ENCODE measurements at regions not wholly inside any gene's neighbourhood (a gene's known extent, or its start where the extent isn't known, plus 50 kb on each side); places are given as distances from the start of the nearest gene placed in this dataset.
"Not testable (repeated sequence)": the region's sequence is repeated elsewhere in the genome, so short reads cannot be mapped to it uniquely, and the experiment has no call there.

DNA sequence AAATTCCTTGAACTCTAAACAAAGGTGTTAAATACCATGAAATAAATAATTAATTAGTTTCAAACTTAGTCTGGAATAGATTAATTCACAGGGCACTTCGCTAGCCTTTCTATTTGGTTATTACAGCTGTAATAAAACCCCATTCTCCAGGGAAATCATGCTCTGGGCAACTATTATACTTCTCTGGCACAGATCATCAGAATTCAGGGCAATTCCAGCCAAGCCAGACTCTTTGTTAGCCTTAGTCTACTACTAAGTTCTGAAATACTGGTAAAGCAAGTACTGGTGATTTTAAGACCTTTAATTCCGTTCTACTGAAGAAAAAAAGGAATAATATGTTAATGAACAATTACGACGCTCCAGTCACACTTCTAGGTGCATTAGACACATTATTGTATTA, 123.4 kb upstream of the PDE1A start:
- intact Hi-C loops (cut with DNase I): no loop called here
- no peaks in the 10 kb centered on the region for H3K9me3 ChIP-seq
- H3K4me3 ChIP-seq: no peak overlapping the region
- H3K36me3 ChIP-seq: no peaks in the 10 kb centered on the region
- 90 to 96% (median 90%) methylated on average over 4 of the region's 4 CpGs for WGBS, 4 donors
- peaks cover 0 to 21% (median 8%) of the 10 kb centered on the region in 12 donors for H3K4me1 ChIP-seq
- no peak for ATAC-seq
- no peak overlapping the region for H3K27ac ChIP-seq
- no peaks in the 10 kb centered on the region for H3K27me3 ChIP-seq
- TF ChIP-seq, protein P1, sequence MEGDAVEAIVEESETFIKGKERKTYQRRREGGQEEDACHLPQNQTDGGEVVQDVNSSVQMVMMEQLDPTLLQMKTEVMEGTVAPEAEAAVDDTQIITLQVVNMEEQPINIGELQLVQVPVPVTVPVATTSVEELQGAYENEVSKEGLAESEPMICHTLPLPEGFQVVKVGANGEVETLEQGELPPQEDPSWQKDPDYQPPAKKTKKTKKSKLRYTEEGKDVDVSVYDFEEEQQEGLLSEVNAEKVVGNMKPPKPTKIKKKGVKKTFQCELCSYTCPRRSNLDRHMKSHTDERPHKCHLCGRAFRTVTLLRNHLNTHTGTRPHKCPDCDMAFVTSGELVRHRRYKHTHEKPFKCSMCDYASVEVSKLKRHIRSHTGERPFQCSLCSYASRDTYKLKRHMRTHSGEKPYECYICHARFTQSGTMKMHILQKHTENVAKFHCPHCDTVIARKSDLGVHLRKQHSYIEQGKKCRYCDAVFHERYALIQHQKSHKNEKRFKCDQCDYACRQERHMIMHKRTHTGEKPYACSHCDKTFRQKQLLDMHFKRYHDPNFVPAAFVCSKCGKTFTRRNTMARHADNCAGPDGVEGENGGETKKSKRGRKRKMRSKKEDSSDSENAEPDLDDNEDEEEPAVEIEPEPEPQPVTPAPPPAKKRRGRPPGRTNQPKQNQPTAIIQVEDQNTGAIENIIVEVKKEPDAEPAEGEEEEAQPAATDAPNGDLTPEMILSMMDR (IDR thresholded peaks at IDR 0.05): no peak
- no peak for TF ChIP-seq POLR2A (IDR thresholded peaks at IDR 0.05)
- no peak for DNase-seq

DNA sequence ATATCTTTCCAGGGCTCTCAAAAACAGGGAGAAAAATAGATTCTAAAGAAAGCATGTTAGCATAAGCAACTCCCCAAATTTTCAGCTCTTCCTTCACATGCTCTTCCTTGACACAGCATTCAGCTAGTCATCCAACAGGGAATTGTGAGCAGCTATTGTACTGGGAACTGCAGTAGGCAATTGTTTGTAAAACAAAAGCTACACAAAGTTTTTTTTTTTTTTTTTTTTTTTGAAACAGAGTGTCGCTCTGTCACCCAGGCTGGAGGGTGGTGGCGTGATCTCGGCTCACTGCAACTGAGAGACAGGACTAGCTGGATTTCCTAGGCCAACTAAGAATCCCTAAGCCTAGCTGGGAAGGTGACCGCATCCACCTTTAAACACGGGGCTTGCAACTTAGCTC, 125.4 kb upstream of the PDE1A start:
- H3K27me3 ChIP-seq; H3K9me3 ChIP-seq; ATAC-seq; H3K4me3 ChIP-seq; intact Hi-C loops (cut with DNase I); H3K27ac ChIP-seq; DNase-seq; H3K36me3 ChIP-seq: not testable (repeated sequence)
- H3K4me1 ChIP-seq: peaks cover 0 to 21% (median 8%) of the 10 kb centered on the region in 12 donors
- 83 to 94% (median 92%) methylated on average over 5 of the region's 5 CpGs for WGBS, 4 donors

DNA sequence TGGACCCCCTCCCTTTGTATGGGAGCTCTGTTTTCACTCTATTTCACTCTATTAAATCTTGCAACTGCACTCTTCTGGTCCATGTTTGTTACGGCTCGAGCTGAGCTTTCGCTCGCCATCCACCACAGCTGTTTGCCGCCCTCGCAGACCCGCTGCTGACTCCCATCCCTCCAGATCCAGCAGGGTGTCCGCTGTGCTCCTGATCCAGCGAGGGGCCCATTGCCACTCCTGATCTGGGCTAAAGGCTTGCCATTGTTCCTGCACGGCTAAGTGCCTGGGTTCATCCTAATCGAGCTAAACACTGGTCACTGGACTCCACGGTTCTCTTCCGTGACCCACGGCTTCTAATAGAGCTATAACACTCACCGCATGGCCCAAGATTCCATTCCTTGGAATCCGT, 125.9 kb upstream of the PDE1A start:
- intact Hi-C loops (cut with DNase I); H3K4me3 ChIP-seq; H3K9me3 ChIP-seq; DNase-seq; ATAC-seq; H3K36me3 ChIP-seq; H3K27ac ChIP-seq; H3K27me3 ChIP-seq: not testable (repeated sequence)
- peaks cover 0 to 16% (median 8%) of the 10 kb centered on the region in 12 donors for H3K4me1 ChIP-seq
- 96 to 98% (median 97%) methylated on average over 15 to 16 of the region's 16 CpGs for WGBS, 4 donors

DNA sequence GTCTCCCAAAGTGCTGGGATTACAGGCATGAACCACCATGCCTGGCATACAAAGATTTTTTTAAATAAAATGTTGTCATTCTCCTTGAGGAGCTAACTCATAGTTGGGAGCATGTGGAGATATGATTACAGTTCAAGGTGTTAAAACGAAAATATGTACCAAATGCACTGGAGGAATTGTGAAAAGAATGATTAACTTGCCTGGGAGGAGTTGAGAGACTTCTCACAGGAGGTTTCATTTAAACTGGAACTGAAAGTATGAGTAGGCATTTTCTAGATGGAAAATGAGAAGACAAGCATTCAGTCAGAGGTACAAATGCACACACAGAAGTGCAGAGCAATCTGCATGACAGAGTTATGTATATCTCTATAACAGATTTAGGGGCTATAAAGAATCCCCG, 126.6 kb upstream of the PDE1A start:
- no peak for ATAC-seq
- H3K9me3 ChIP-seq: no peaks in the 10 kb centered on the region
- no peak for TF ChIP-seq POLR2A (IDR thresholded peaks at IDR 0.05)
- TF ChIP-seq, protein P1 (IDR thresholded peaks at IDR 0.05): no peak
- intact Hi-C loops (cut with DNase I): no loop called here
- H3K4me3 ChIP-seq: no peak overlapping the region
- no peaks in the 10 kb centered on the region for H3K36me3 ChIP-seq
- H3K27me3 ChIP-seq: no peaks in the 10 kb centered on the region
- H3K27ac ChIP-seq: no peak overlapping the region
- no peak for DNase-seq
- WGBS, 4 donors: 85 to 93% (median 86%) methylated on average over 2 of the region's 2 CpGs
- peaks cover 0 to 11% (median 4%) of the 10 kb centered on the region in 12 donors for H3K4me1 ChIP-seq

DNA sequence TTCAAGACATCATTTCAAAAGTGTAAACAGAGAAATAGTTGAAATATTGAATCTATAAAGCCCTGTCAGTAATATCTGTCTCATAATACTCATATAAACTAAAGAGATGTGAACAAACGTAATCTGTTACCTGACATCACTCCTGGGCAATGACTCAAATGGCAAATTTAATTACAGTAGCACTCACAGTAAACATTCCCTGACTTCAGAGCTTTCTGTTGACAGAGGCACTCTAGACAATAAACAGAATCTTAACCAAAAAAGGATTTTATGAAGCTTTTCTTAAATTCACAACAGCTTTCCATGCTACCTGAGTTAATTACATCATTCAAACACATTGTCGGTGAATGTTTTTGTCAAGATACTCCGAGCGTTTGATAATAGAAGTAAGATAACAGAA, 128.1 kb upstream of the PDE1A start:
- Histone ChIP-seq H3K27me3 (no peaks in the 10 kb centered on the region), H3K4me3 (no peak overlapping the region), H3K27ac (no peak overlapping the region), H3K36me3 (no peaks in the 10 kb centered on the region), H3K4me1 (peaks cover 0 to 9% (median 0%) of the 10 kb centered on the region in 12 donors), H3K9me3 (no peaks in the 10 kb centered on the region)
- no peak for TF ChIP-seq POLR2A (IDR thresholded peaks at IDR 0.05)
- TF ChIP-seq, protein P1 (IDR thresholded peaks at IDR 0.05): no peak
- intact Hi-C loops (cut with DNase I): no loop called here
- 51 to 64% (median 63%) methylated on average over 4 of the region's 4 CpGs for WGBS, 4 donors
- ATAC-seq (no peak), DNase-seq (no peak)
